Small intestine (tissue), 7 donors: ENCODE measurements at regions not wholly inside any gene's neighbourhood (a gene's known extent, or its start where the extent isn't known, plus 50 kb on each side); places are given as distances from the start of the nearest gene placed in this dataset.

ENCODE experiments used
- DNase-seq, 2 donors: peaks; one replicate each; pipeline versions ENCODE4 v3.0.0 to v3.0.0-alpha.2; 2013
- FAIRE-seq: peaks from 2 replicates; lab custom pipeline; 2012; peaks lifted over from hg19 to GRCh38; lab: Jason Lieb, UNC
- H3K27ac ChIP-seq, 3 donors: one replicate each; pipeline ENCODE4 v1.5.1; 2013; ENCODE audit warnings: low read length in 2 of 3, mild to moderate bottlenecking in 2 of 3, control low read depth in 1 of 3, inconsistent platforms in 1 of 3, low read depth in 1 of 3, moderate library complexity in 1 of 3
- H3K27me3 ChIP-seq, 3 donors: one replicate each; pipeline ENCODE4 v1.6.1; 2013; ENCODE audit warnings: low read length in 3 of 3, inconsistent platforms in 1 of 3; ENCODE audit not compliant: control insufficient read depth in 3 of 3, insufficient read depth in 3 of 3
- H3K36me3 ChIP-seq, 3 donors: one replicate each; pipeline ENCODE4 v1.6.1; 2013; ENCODE audit warnings: low read length in 3 of 3, inconsistent platforms in 1 of 3, low read depth in 1 of 3, mild to moderate bottlenecking in 1 of 3, moderate library complexity in 1 of 3; ENCODE audit not compliant: control insufficient read depth in 3 of 3, insufficient read depth in 2 of 3
- H3K4me1 ChIP-seq, 3 donors: one replicate each; pipeline ENCODE4 v1.6.1; 2013; ENCODE audit warnings: low read length in 2 of 3, inconsistent platforms in 1 of 3, low read depth in 1 of 3, mild to moderate bottlenecking in 1 of 3, moderate library complexity in 1 of 3; ENCODE audit not compliant: control insufficient read depth in 3 of 3, insufficient read depth in 2 of 3
- H3K4me3 ChIP-seq, 3 donors: one replicate each; pipeline ENCODE4 v1.5.1; 2013; ENCODE audit warnings: low read length in 3 of 3, control low read depth in 1 of 3, inconsistent platforms in 1 of 3, low read depth in 1 of 3, mild to moderate bottlenecking in 1 of 3, moderate library complexity in 1 of 3
- H3K9me3 ChIP-seq, 2 donors: one replicate each; pipeline ENCODE4 v1.6.1; 2013; ENCODE audit warnings: low read depth in 1 of 2, low read length in 1 of 2; ENCODE audit not compliant: control insufficient read depth in 2 of 2, insufficient read depth in 1 of 2
- WGBS, 3 donors: extraction: QIAGEN DNeasy Blood & Tissue Kit; methylation state at CpG; one replicate each; pipeline ENCODE4 v1.1.7; 2013; 5-methylcytosine and 5-hydroxymethylcytosine counted together
- donor health status: healthy with polysubstance abuse.
- donor health status: control.
- donor health status: control.
- donor health status: Bipolar disorder and iron deficiency.
- donor health status: healthy.

DNA sequence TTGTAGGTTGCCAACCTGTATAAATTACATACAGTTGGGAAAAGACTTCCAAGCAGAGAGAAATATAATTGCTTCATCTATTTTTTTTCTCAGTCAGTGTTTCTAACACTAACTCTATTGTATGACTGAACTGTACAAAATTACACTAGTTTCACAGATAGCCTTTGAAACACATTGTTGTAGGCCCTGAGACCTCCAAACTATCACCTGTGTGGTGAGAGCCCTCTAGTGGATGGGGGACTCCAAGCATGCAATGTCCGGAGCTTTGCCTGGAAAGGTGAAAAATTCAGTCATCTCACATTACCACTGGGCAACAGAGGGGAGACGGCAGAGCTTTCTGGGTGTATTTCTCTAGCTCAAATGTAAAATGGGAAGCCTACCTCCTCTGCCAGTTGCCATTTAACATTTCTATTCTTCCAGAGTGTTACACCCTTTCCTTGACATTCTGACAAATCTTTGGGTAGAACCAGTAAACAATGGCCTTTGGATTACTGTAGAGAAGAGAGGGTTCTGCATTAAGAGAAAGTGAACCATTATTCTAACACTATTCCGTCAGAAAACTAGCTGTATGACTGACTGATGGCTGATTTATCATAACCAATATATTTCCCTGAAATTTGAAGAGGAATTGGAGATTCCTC, 212.2 kb downstream of the LYPLAL1 start:
- Histone ChIP-seq H3K36me3 (no peaks in the 10 kb centered on the region), H3K27ac (no peak overlapping the region), H3K27me3 (no peaks in the 10 kb centered on the region), H3K4me1 (peaks cover 0 to 6% (median 0%) of the 10 kb centered on the region in 3 donors), H3K4me3 (no peak overlapping the region), H3K9me3 (no peaks in the 10 kb centered on the region)
- 69 to 73% (median 70%) methylated on average over 3 of the region's 3 CpGs for WGBS, 3 donors
- DNase-seq (peak; percentile 10 to 29), FAIRE-seq (no peak)

GRCh38 chr1:219383281-219383680, 209.6 kb downstream of the LYPLAL1 start:
- Histone ChIP-seq H3K4me3 (no peak overlapping the region), H3K36me3 (no peaks in the 10 kb centered on the region), H3K27me3 (no peaks in the 10 kb centered on the region), H3K4me1 (peaks cover 0 to 6% (median 0%) of the 10 kb centered on the region in 3 donors), H3K9me3 (no peaks in the 10 kb centered on the region), H3K27ac (no peak overlapping the region)
- FAIRE-seq (no peak), DNase-seq (no peak)

DNA sequence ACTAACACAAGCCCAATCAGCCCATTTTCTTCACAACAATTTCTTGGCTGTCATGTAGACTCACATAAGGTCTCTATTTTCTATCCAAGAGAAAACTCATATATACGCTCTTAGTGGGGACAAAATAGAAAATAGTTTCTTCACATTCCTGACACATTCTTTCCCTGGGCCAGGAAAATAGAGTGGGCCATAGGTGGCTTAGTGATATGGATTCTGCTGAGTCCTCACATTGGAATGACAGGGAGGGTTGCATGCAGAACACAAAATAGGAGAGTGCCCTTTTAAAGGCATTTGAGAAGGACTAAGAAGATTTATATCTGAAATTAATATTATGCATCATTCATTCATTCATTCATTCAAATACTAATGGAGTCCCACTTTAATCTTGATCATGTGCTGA, 207.7 kb downstream of the LYPLAL1 start:
- Histone ChIP-seq H3K36me3 (no peaks in the 10 kb centered on the region), H3K27me3 (no peaks in the 10 kb centered on the region), H3K27ac (no peak overlapping the region), H3K4me3 (no peak overlapping the region), H3K9me3 (no peaks in the 10 kb centered on the region), H3K4me1 (no peaks in the 10 kb centered on the region)
- no peak for DNase-seq
- WGBS, 3 donors, result 96 to 98% (median 97%) methylated on average over 1 of the region's 1 CpG
- no peak for FAIRE-seq

GRCh38 chr1:219380463-219380862, 206.8 kb downstream of the LYPLAL1 start:
- FAIRE-seq (no peak), DNase-seq (no peak)
- 65 to 88% (median 75%) methylated on average over 5 of the region's 5 CpGs for WGBS, 3 donors
- Histone ChIP-seq H3K27me3 (no peaks in the 10 kb centered on the region), H3K27ac (no peak overlapping the region), H3K36me3 (no peaks in the 10 kb centered on the region), H3K9me3 (no peaks in the 10 kb centered on the region), H3K4me1 (no peaks in the 10 kb centered on the region), H3K4me3 (no peak overlapping the region)

DNA sequence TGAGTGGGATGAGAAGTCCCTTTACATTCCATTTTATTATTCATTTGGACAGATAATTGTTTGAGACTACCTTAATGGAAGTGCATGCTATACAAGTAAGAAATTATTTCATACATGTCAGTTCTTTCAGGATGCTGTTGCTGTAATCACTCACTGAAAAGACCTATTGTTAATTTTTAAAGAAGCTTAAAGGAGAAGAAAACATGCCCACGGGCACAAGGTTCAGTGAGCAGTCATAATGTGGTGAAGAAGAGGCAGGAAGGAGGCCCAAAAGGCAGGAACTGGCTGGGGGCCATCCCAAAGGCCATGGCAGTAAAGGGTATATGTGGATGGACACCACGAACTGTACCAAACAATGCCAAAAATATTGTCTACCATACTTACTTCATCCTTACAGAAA, 206.0 kb downstream of the LYPLAL1 start:
- 48 to 69% (median 60%) methylated on average over 2 of the region's 2 CpGs for WGBS, 3 donors
- DNase-seq (no peak), FAIRE-seq (no peak)
- Histone ChIP-seq H3K36me3 (no peaks in the 10 kb centered on the region), H3K4me1 (no peaks in the 10 kb centered on the region), H3K9me3 (no peaks in the 10 kb centered on the region), H3K27me3 (no peaks in the 10 kb centered on the region), H3K27ac (no peak overlapping the region), H3K4me3 (no peak overlapping the region)

DNA sequence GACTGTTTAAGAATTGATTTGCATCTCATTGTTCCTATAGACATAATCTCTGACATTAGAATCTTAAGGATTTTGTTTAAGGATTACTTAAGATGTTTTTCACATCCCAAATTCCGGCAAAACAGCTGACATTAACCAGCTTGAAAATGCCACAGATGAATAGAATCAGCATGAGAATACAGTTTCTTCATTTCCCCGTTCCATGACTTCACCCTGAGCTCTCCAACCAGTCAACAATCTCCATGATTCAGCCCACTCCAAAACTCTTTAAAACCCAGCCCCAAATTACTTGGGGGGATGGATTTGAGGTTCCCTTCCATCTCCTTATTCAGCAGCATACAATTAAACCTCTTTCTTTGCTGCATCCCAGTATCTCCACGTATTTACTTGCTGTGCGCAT, 201.0 kb downstream of the LYPLAL1 start:
- Histone ChIP-seq H3K4me3 (no peak overlapping the region), H3K4me1 (no peaks in the 10 kb centered on the region), H3K36me3 (no peaks in the 10 kb centered on the region), H3K9me3 (no peaks in the 10 kb centered on the region), H3K27me3 (no peaks in the 10 kb centered on the region), H3K27ac (no peak overlapping the region)
- no peak for FAIRE-seq
- no peak for DNase-seq
- WGBS, 3 donors, result 60 to 68% (median 64%) methylated on average over 4 of the region's 4 CpGs

DNA sequence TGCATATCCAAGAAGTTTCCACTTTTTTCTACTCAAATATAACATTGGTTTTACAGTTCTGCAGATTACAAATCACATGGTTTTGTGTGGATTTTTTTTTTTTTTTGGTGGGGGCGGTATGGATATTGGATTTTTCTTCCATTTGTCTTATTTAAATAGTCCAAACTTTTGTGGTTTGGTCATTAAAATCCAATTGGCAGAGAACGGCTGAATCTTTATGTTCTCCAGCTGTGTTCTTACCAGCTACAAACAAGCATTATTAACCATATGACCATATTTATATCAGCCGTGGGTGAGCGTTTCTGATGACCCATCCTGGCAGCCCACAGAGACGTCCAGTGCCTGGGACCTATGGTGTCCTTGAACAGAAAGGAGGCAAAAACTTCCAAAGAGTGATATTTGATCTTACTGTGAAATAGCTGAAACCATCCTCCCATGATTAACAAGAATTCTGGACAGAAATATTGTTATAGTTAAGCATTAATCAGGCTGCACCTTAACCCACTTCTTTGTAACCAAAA, 200.4 kb downstream of the LYPLAL1 start:
- no peak for DNase-seq
- no peaks in the 10 kb centered on the region for H3K4me1 ChIP-seq
- no peaks in the 10 kb centered on the region for H3K36me3 ChIP-seq
- H3K27ac ChIP-seq, result no peak overlapping the region
- WGBS, 3 donors, result 74 to 90% (median 84%) methylated on average over 5 of the region's 5 CpGs
- H3K9me3 ChIP-seq, result no peaks in the 10 kb centered on the region
- H3K27me3 ChIP-seq, result no peaks in the 10 kb centered on the region
- no peak overlapping the region for H3K4me3 ChIP-seq
- FAIRE-seq, result no peak

GRCh38 chr1:219373616-219373935, 199.9 kb downstream of the LYPLAL1 start:
- Histone ChIP-seq H3K36me3 (no peaks in the 10 kb centered on the region), H3K27me3 (no peaks in the 10 kb centered on the region), H3K9me3 (no peaks in the 10 kb centered on the region), H3K27ac (no peak overlapping the region), H3K4me1 (no peaks in the 10 kb centered on the region), H3K4me3 (no peak overlapping the region)
- 69 to 86% (median 81%) methylated on average over 1 of the region's 1 CpG for WGBS, 3 donors
- DNase-seq (no peak), FAIRE-seq (no peak)
